Endodermal cell (in vitro differentiated cells): ENCODE measurements at regions not wholly inside any gene's neighbourhood (a gene's known extent, or its start where the extent isn't known, plus 50 kb on each side); places are given as distances from the start of the nearest gene placed in this dataset.

Source experiments
- DNase-seq: peaks from one replicate; pipeline ENCODE4 v3.0.0-alpha.2; 2017
- H3K27ac ChIP-seq: 2 replicates; pipeline ENCODE4 v1.5.1; 2013; ENCODE audit warnings: mild to moderate bottlenecking, low read depth, low read length, moderate library complexity
- H3K27me3 ChIP-seq: 2 replicates; pipeline ENCODE4 v1.6.1; 2013; ENCODE audit warnings: mild to moderate bottlenecking, low read length, moderate library complexity; ENCODE audit not compliant: insufficient read depth, control insufficient read depth, poor library complexity, severe bottlenecking
- H3K36me3 ChIP-seq: 2 replicates; pipeline ENCODE4 v1.7.0; 2013; ENCODE audit warnings: mild to moderate bottlenecking, low read length, moderate library complexity; ENCODE audit not compliant: control insufficient read depth, insufficient read depth
- H3K4me1 ChIP-seq: one replicate; pipeline ENCODE4 v1.7.0; 2013; ENCODE audit warnings: low read length; ENCODE audit not compliant: control insufficient read depth, insufficient read depth
- H3K4me3 ChIP-seq: 2 replicates; pipeline ENCODE4 v1.5.1; 2013; ENCODE audit warnings: mild to moderate bottlenecking, low read length, moderate library complexity
- H3K9ac ChIP-seq: 2 replicates; pipeline ENCODE4 v1.6.1; 2013; ENCODE audit warnings: mild to moderate bottlenecking, low read length, moderate library complexity; ENCODE audit not compliant: poor library complexity, severe bottlenecking; ENCODE audit errors: extremely low read depth
- H3K9me3 ChIP-seq: 2 replicates; pipeline ENCODE4 v1.6.1; 2013; ENCODE audit warnings: mild to moderate bottlenecking, low read length, moderate library complexity; ENCODE audit not compliant: control insufficient read depth
- H3K27ac Mint-ChIP-seq: 2 replicates; pipeline ENCODE4 v1.8.0; 2020; ENCODE audit warnings: mixed read lengths
- H3K27me3 Mint-ChIP-seq: 2 replicates; pipeline ENCODE4 v1.8.0; 2021; ENCODE audit warnings: mild to moderate bottlenecking, mixed read lengths; ENCODE audit not compliant: insufficient read depth
- H3K36me3 Mint-ChIP-seq: 2 replicates; pipeline ENCODE4 v1.8.0; 2020; ENCODE audit warnings: low read depth, mixed read lengths
- H3K4me1 Mint-ChIP-seq: 2 replicates; pipeline ENCODE4 v1.8.0; 2020; ENCODE audit warnings: mixed read lengths
- H3K4me3 Mint-ChIP-seq: 2 replicates; pipeline ENCODE4 v1.8.0; 2020; ENCODE audit warnings: mild to moderate bottlenecking, moderate library complexity, mixed read lengths
- H3K9me3 Mint-ChIP-seq: 2 replicates; pipeline ENCODE4 v1.8.0; 2020; ENCODE audit warnings: mild to moderate bottlenecking, mixed read lengths
- WGBS, 2 experiments: methylation state at CpG; one replicate each; pipeline versions ENCODE4 v1.1.5 to v1.1.7; 2013; ENCODE audit warnings: missing lambda C conversion rate in 2 of 2, mixed read lengths in 1 of 2; ENCODE audit not compliant: insufficient coverage in 1 of 2, insufficient read length in 1 of 2; 5-methylcytosine and 5-hydroxymethylcytosine counted together
- TF ChIP-seq, protein P1 (sequence below): fragments of 200-600 bp; sonication (generic); conservative IDR thresholded peaks from 2 replicates; pipeline ENCODE4 v1.5.0; 2021; ENCODE audit warnings: antibody characterized with exemption, mild to moderate bottlenecking

DNA sequence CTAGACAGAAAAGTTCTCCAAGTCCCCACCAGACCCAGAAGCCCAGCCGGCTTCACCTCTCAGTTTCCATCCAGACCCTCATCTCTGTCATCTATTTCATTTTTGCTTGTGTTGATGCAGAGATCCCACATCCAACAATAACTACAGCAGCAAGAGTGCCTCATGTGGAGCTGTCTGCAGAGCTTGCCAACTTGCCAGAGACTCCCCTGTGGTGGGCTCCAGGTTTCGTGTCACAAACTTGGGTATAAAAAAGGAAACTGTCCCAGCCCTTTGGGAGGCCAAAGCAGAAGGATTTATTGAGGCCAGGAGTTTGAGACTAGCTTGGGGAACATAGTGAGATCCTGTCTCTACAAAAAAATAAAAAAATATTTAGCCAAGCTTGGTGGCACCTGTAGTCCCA is 182.4 kb upstream of the ATP10A start:
- Histone ChIP-seq H3K27me3 (no peaks in the 10 kb centered on the region), H3K9me3 (no peaks in the 10 kb centered on the region), H3K4me1 (no peaks in the 10 kb centered on the region), H3K27ac (no peak overlapping the region), H3K36me3 (no peaks in the 10 kb centered on the region), H3K9ac (no peak overlapping the region), H3K4me3 (no peak overlapping the region)
- WGBS, 2 experiments, result 93 to 100% methylated on average over 1 to 2 of the region's 2 CpGs
- Mint-ChIP-seq H3K4me3 (no peak overlapping the region), H3K4me1 (no peaks in the 10 kb centered on the region), H3K9me3 (peaks cover 6% of the 10 kb centered on the region), H3K27ac (no peak overlapping the region), H3K36me3 (no peaks in the 10 kb centered on the region), H3K27me3 (no peaks in the 10 kb centered on the region)
- TF ChIP-seq, protein P1, sequence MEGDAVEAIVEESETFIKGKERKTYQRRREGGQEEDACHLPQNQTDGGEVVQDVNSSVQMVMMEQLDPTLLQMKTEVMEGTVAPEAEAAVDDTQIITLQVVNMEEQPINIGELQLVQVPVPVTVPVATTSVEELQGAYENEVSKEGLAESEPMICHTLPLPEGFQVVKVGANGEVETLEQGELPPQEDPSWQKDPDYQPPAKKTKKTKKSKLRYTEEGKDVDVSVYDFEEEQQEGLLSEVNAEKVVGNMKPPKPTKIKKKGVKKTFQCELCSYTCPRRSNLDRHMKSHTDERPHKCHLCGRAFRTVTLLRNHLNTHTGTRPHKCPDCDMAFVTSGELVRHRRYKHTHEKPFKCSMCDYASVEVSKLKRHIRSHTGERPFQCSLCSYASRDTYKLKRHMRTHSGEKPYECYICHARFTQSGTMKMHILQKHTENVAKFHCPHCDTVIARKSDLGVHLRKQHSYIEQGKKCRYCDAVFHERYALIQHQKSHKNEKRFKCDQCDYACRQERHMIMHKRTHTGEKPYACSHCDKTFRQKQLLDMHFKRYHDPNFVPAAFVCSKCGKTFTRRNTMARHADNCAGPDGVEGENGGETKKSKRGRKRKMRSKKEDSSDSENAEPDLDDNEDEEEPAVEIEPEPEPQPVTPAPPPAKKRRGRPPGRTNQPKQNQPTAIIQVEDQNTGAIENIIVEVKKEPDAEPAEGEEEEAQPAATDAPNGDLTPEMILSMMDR, result no peak
- no peak for DNase-seq

DNA sequence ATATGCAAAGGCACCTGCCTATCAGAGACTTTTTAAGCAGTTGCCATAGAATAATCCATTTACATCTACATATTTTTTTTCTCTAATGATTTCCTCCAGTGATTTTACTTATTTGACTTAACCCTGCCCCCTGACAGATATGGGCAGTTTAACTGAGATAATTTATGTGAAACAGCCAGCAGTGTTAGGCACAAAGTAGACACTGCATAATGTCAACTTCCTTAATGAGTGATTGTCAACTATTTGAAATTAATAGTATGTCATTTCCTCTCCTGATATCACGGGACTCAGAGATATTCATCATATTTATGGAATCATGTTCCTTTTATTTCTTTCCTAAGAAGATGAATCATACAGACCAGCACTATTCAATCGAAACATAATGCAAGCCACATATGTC is 179.9 kb upstream of the ATP10A start:
- Histone ChIP-seq H3K27ac (no peak overlapping the region), H3K4me3 (no peak overlapping the region), H3K36me3 (no peaks in the 10 kb centered on the region), H3K9me3 (no peaks in the 10 kb centered on the region), H3K4me1 (no peaks in the 10 kb centered on the region), H3K9ac (no peak overlapping the region), H3K27me3 (no peaks in the 10 kb centered on the region)
- no peaks in the 10 kb centered on the region for H3K27me3 Mint-ChIP-seq
- no peak overlapping the region for H3K4me3 Mint-ChIP-seq
- no peaks in the 10 kb centered on the region for H3K36me3 Mint-ChIP-seq
- 73% methylated on average over 2 of the region's 2 CpGs; no CpG with 5 or more reads in 1 of the 2 experiments for WGBS, 2 experiments
- H3K27ac Mint-ChIP-seq, result no peak overlapping the region
- TF ChIP-seq, protein P1, result no peak
- no peak for DNase-seq
- H3K9me3 Mint-ChIP-seq, result peaks cover 6% of the 10 kb centered on the region
- H3K4me1 Mint-ChIP-seq, result no peaks in the 10 kb centered on the region

DNA sequence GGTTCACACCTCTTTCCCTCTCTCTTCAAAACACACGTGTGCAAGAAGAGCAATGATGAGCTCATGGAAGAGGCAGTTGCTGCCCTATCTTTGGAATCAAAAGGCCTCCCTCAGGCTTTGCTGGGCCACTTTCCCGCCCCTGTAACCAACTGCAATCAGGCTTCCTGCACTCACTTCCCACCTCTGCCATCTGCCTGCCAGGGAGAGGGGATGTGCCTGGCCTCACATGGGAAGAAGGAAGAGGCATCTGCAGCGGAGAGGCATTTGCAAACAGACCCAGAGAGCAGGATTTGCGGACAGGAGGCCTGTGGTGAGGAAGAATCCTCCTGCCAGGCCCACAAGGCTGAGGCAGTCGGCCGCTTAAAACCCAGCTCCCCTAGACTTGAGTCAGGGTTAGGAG is 175.6 kb upstream of the ATP10A start:
- Mint-ChIP-seq H3K36me3 (no peaks in the 10 kb centered on the region), H3K27ac (no peak overlapping the region), H3K27me3 (no peaks in the 10 kb centered on the region), H3K4me1 (peaks cover 2% of the 10 kb centered on the region), H3K9me3 (peaks cover 1% of the 10 kb centered on the region), H3K4me3 (no peak overlapping the region)
- H3K4me3 ChIP-seq, result no peak overlapping the region
- H3K27ac ChIP-seq, result no peak overlapping the region
- H3K4me1 ChIP-seq, result no peaks in the 10 kb centered on the region
- H3K36me3 ChIP-seq, result no peaks in the 10 kb centered on the region
- no peaks in the 10 kb centered on the region for H3K27me3 ChIP-seq
- peak; percentile 74 for DNase-seq
- WGBS, 2 experiments, result 50 to 65% methylated on average over 3 to 6 of the region's 6 CpGs
- no peak overlapping the region for H3K9ac ChIP-seq
- TF ChIP-seq, protein P1, result no peak
- no peaks in the 10 kb centered on the region for H3K9me3 ChIP-seq
